ENCODE measurements at regions not wholly inside any gene's neighbourhood (a gene's known extent, or its start where the extent isn't known, plus 50 kb on each side); places are given as distances from the start of the nearest gene placed in this dataset.
A peak's percentile ranks its signal among the peaks of the same experiment; 100 is the strongest.

GRCh38 chr2:175282886-175283285, 101.4 kb upstream of the ATP5MC3 start:
- BruUV-seq (replicated peaks): no TSS peak
- intact Hi-C loops (cut with micrococcal nuclease): loop anchor here (2.0 to 10.0 kb wide), 3 partner anchors 81 to 250 kb away; no protein-coding TSS in a partner anchor

GRCh38 chr2:175282300-175282699, 100.8 kb upstream of the ATP5MC3 start:
- H3K27me3 ChIP-seq (ENCODE audit: insufficient read depth, low read length): no peaks in the 10 kb centered on the region
- ChIA-PET RAD21 (ENCODE audit: low non-redundant PET in 1 of 2, low total read pairs in 2 of 2, uncharacterized antibody in 2 of 2, unreplicated experiment in 2 of 2) (interaction anchor here in 1 of 2 experiments (0.6 kb wide), 1 partner anchor 96 kb away, joined by 3 read pairs; no protein-coding TSS in a partner anchor), POLR2A (no interaction called here), CTCF (interaction anchor here (0.9 to 3.8 kb wide), 5 partner anchors 31 to 511 kb away, joined by 3 to 18 read pairs (median 4); no protein-coding TSS in a partner anchor)
- ATAC-seq (peak; percentile 94), DNase-seq (ENCODE audit: low read depth, low spot score) (peak; percentile 27)
- H3K27ac ChIP-seq (ENCODE audit: low read depth, low read length): no peak overlapping the region
- H3K9ac ChIP-seq (ENCODE audit: low read length): no peak overlapping the region
- no TSS peak for BruUV-seq (replicated peaks)
- H3K9me2 ChIP-seq (ENCODE audit: insufficient read depth): no peaks in the 10 kb centered on the region
- H4K20me1 ChIP-seq (ENCODE audit: insufficient read depth): no peaks in the 10 kb centered on the region
- no peak for TF ChIP-seq SP1 (IDR thresholded peaks at IDR 0.05; ENCODE audit: low read depth)
- TF ChIP-seq RAD21 (IDR thresholded peaks at IDR 0.05; ENCODE audit: low read depth): peak; percentile 69
- TF ChIP-seq YY1 (IDR thresholded peaks at IDR 0.05; ENCODE audit: extremely low read depth, insufficient replicate concordance, low read depth, low read length): peak; percentile 14
- TF ChIP-seq EGR1 (IDR thresholded peaks at IDR 0.05; ENCODE audit: low read depth): no peak
- peak; percentile 31 to 75 (median 58); a peak in 5 of 6 replicates for TF ChIP-seq CTCF (IDR thresholded peaks at IDR 0.05 in 2 of 3, conservative IDR thresholded peaks at IDR 0.05 in 1 of 3; ENCODE audit: borderline replicate concordance in 1 of 3, insufficient read depth in 1 of 3, low read depth in 2 of 3, low read length in 2 of 3)
- H3K79me2 ChIP-seq (ENCODE audit: insufficient read depth, low read length): no peaks in the 10 kb centered on the region
- intact Hi-C loops (cut with micrococcal nuclease): loop anchor here (2.0 to 10.0 kb wide), 3 partner anchors 80 to 249 kb away; no protein-coding TSS in a partner anchor
- H3K4me2 ChIP-seq (ENCODE audit: low read length): no peak overlapping the region
- H3K36me3 ChIP-seq (ENCODE audit: control insufficient read depth in 1 of 2, insufficient read depth in 2 of 2, low read length in 2 of 2): no peaks in the 10 kb centered on the region
- no peaks in the 10 kb centered on the region for H3K9me3 ChIP-seq (ENCODE audit: control insufficient read depth in 1 of 2, insufficient read depth in 1 of 2, low read depth in 1 of 2, low read length in 2 of 2)
- H2AFZ ChIP-seq (ENCODE audit: low read depth, low read length, poor library complexity, severe bottlenecking): peak overlapping the region; percentile 90
- H3K4me1 ChIP-seq (ENCODE audit: control insufficient read depth in 1 of 2, insufficient read depth in 2 of 2, low read length in 2 of 2): no peaks in the 10 kb centered on the region
- no peak overlapping the region for H3K4me3 ChIP-seq (replicated peaks in 1 of 2; ENCODE audit: low read depth in 1 of 2, low read length in 2 of 2)

More at GRCh38 chr2:175282886-175283285, 101.4 kb upstream of the ATP5MC3 start:
- no peak overlapping the region for H2AFZ ChIP-seq (ENCODE audit: low read depth, low read length, poor library complexity, severe bottlenecking)
- no peak overlapping the region for H3K27ac ChIP-seq (ENCODE audit: low read depth, low read length)
- H3K9me2 ChIP-seq (ENCODE audit: insufficient read depth): no peaks in the 10 kb centered on the region
- no peaks in the 10 kb centered on the region for H3K36me3 ChIP-seq (ENCODE audit: control insufficient read depth in 1 of 2, insufficient read depth in 2 of 2, low read length in 2 of 2)
- DNase-seq (ENCODE audit: low read depth, low spot score) (no peak), ATAC-seq (no peak)
- no peaks in the 10 kb centered on the region for H3K4me1 ChIP-seq (ENCODE audit: control insufficient read depth in 1 of 2, insufficient read depth in 2 of 2, low read length in 2 of 2)
- no peaks in the 10 kb centered on the region for H3K9me3 ChIP-seq (ENCODE audit: control insufficient read depth in 1 of 2, insufficient read depth in 1 of 2, low read depth in 1 of 2, low read length in 2 of 2)
- TF ChIP-seq EZH2phosphoT487 (IDR thresholded peaks at IDR 0.05; ENCODE audit: borderline replicate concordance): no peak
- RAD21 ChIA-PET (ENCODE audit: low non-redundant PET in 1 of 2, low total read pairs in 2 of 2, uncharacterized antibody in 2 of 2, unreplicated experiment in 2 of 2): interaction anchor here in 1 of 2 experiments (0.6 kb wide), 1 partner anchor 97 kb away, joined by 3 read pairs; no protein-coding TSS in a partner anchor
- no peaks in the 10 kb centered on the region for H4K20me1 ChIP-seq (ENCODE audit: insufficient read depth)
- H3K4me3 ChIP-seq (replicated peaks in 1 of 2; ENCODE audit: low read depth in 1 of 2, low read length in 2 of 2): no peak overlapping the region
- H3K27me3 ChIP-seq (ENCODE audit: insufficient read depth, low read length): no peaks in the 10 kb centered on the region
- no peak overlapping the region for H3K4me2 ChIP-seq (ENCODE audit: low read length)
- no peaks in the 10 kb centered on the region for H3K79me2 ChIP-seq (ENCODE audit: insufficient read depth, low read length)
- H3K9ac ChIP-seq (ENCODE audit: low read length): no peak overlapping the region
- POLR2A ChIA-PET: no interaction called here
- CTCF ChIA-PET: interaction anchor here (0.5 to 3.8 kb wide), 5 partner anchors 24 to 512 kb away, joined by 3 to 18 read pairs (median 5); no protein-coding TSS in a partner anchor
